ENCODE measurements at regions not wholly inside any gene's neighbourhood (a gene's known extent, or its start where the extent isn't known, plus 50 kb on each side); places are given as distances from the start of the nearest gene placed in this dataset.

GRCh38 chr10:121352231-121352855, 245.9 kb downstream of the FGFR2 start:
- DNase-seq, result no peak
- Mint-ChIP-seq H3K9me3 (no peaks in the 10 kb centered on the region), H3K27me3 (no peaks in the 10 kb centered on the region), H3K4me3 (no peak overlapping the region), H3K27ac (no peak overlapping the region), H3K4me1 (no peaks in the 10 kb centered on the region), H3K36me3 (ENCODE audit: low read depth) (no peaks in the 10 kb centered on the region)
- intact Hi-C loops (cut with micrococcal nuclease), result no loop called here

DNA sequence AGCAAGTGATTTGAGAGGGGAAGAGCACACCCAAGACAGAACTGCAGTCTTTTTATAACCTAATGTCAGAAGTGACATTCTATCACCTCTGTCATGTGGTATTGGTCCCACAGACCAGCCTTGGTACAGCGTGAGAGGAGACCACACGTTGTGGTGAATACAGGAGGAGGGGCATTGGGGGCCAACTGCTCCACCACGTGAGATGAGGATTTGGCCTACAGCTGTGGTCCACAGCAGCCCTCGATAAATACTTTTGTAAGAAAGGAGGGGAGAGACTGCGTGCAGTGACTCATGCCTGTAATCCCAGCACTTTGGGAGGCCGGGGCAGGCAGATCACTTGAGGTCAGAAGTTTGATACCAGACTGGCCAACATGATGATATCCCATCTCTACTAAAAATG, 243.1 kb downstream of the FGFR2 start:
- DNase-seq, result no peak
- intact Hi-C loops (cut with micrococcal nuclease), result no loop called here
- H3K4me3 Mint-ChIP-seq, result no peak overlapping the region
- H3K27ac Mint-ChIP-seq, result no peak overlapping the region
- no peaks in the 10 kb centered on the region for H3K9me3 Mint-ChIP-seq
- H3K27me3 Mint-ChIP-seq, result no peaks in the 10 kb centered on the region
- H3K4me1 Mint-ChIP-seq, result no peaks in the 10 kb centered on the region
- H3K36me3 Mint-ChIP-seq (ENCODE audit: low read depth), result no peaks in the 10 kb centered on the region

DNA sequence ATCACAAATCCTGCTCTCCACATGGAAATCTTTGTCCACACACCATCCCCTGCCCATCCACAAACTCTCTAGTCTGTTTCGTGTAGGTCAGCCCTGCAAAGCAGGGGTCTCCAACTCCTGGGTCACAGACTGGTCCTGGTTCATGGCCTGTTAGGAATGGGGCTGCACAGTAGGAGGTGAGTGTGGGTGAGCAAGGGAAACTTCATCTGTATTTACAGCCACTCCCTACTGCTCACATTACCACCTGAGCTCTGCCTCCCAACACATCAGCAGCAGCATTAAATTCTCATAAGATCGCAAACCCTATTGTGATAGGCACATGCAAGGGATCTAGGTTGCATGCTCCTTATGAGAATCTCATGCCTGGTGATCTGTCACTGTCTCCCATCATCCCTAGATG, 242.1 kb downstream of the FGFR2 start:
- no peaks in the 10 kb centered on the region for H3K27me3 Mint-ChIP-seq
- H3K9me3 Mint-ChIP-seq, result no peaks in the 10 kb centered on the region
- H3K36me3 Mint-ChIP-seq (ENCODE audit: low read depth), result no peaks in the 10 kb centered on the region
- DNase-seq, result no peak
- H3K4me1 Mint-ChIP-seq, result no peaks in the 10 kb centered on the region
- H3K4me3 Mint-ChIP-seq, result no peak overlapping the region
- H3K27ac Mint-ChIP-seq, result no peak overlapping the region
- intact Hi-C loops (cut with micrococcal nuclease), result no loop called here

DNA sequence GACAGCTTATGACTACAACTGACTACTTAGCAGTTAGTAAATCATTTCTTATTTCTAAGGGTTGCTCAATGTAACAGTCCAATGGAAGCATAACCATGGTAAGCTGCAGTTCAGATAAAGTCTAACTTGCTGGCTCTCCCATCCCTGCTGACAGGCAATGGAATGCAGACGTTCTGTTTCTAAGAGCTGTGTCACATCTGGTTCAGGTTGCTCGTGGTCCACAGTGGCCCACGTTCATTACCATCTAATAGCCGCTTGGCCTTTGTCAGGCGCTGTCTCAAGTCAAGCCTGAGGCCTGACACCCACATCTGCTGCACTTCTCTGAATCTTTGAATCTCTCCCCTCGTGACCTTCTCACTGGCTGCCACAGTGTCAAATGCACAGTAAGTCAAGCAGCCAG, 240.8 kb downstream of the FGFR2 start:
- no peaks in the 10 kb centered on the region for H3K27me3 Mint-ChIP-seq
- DNase-seq, result no peak
- H3K27ac Mint-ChIP-seq, result no peak overlapping the region
- H3K9me3 Mint-ChIP-seq, result no peaks in the 10 kb centered on the region
- intact Hi-C loops (cut with micrococcal nuclease), result no loop called here
- H3K36me3 Mint-ChIP-seq (ENCODE audit: low read depth), result no peaks in the 10 kb centered on the region
- H3K4me3 Mint-ChIP-seq, result no peak overlapping the region
- H3K4me1 Mint-ChIP-seq, result no peaks in the 10 kb centered on the region

GRCh38 chr10:121362026-121362425, 236.2 kb downstream of the FGFR2 start:
- no peaks in the 10 kb centered on the region for H3K4me1 Mint-ChIP-seq
- no peak for DNase-seq
- no peaks in the 10 kb centered on the region for H3K27me3 Mint-ChIP-seq
- H3K36me3 Mint-ChIP-seq (ENCODE audit: low read depth), result no peaks in the 10 kb centered on the region
- H3K9me3 Mint-ChIP-seq, result no peaks in the 10 kb centered on the region
- intact Hi-C loops (cut with micrococcal nuclease), result no loop called here
- no peak overlapping the region for H3K27ac Mint-ChIP-seq
- H3K4me3 Mint-ChIP-seq, result no peak overlapping the region

DNA sequence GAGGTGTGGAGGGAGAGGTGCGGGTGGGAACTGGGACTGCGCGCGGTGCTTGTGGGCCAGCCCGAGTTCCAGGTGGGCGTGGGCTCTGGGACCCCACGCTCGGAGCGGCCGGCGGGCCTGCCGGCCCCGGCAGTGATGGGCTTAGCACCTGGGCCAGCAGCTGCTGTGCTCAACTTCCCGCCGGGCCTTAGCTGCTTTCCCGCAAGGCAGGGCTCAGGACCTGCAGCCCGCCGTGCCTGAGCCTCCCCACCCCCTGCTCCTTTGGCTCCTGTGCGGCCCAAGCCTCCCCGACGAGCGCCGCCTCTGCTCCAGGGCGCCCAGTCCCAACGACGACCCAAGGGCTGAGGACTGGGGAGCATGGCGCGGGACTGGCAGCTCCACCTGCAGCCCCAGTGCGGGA, 232.7 kb downstream of the FGFR2 start:
- Mint-ChIP-seq H3K4me1 (no peaks in the 10 kb centered on the region), H3K27me3 (no peaks in the 10 kb centered on the region), H3K36me3 (ENCODE audit: low read depth) (no peaks in the 10 kb centered on the region), H3K9me3 (no peaks in the 10 kb centered on the region), H3K27ac (no peak overlapping the region), H3K4me3 (no peak overlapping the region)
- intact Hi-C loops (cut with micrococcal nuclease), result no loop called here
- no peak for DNase-seq

GRCh38 chr10:121368347-121369025, 229.8 kb downstream of the FGFR2 start:
- Mint-ChIP-seq H3K36me3 (ENCODE audit: low read depth) (no peaks in the 10 kb centered on the region), H3K27ac (no peak overlapping the region), H3K27me3 (no peaks in the 10 kb centered on the region), H3K9me3 (no peaks in the 10 kb centered on the region), H3K4me1 (no peaks in the 10 kb centered on the region), H3K4me3 (no peak overlapping the region)
- DNase-seq, result no peak
- intact Hi-C loops (cut with micrococcal nuclease), result no loop called here

GRCh38 chr10:121369616-121370015, 228.6 kb downstream of the FGFR2 start:
- H3K4me1 Mint-ChIP-seq, result no peaks in the 10 kb centered on the region
- intact Hi-C loops (cut with micrococcal nuclease), result no loop called here
- H3K27me3 Mint-ChIP-seq, result no peaks in the 10 kb centered on the region
- H3K27ac Mint-ChIP-seq, result no peak overlapping the region
- no peaks in the 10 kb centered on the region for H3K36me3 Mint-ChIP-seq (ENCODE audit: low read depth)
- no peak for DNase-seq
- H3K9me3 Mint-ChIP-seq, result no peaks in the 10 kb centered on the region
- no peak overlapping the region for H3K4me3 Mint-ChIP-seq

DNA sequence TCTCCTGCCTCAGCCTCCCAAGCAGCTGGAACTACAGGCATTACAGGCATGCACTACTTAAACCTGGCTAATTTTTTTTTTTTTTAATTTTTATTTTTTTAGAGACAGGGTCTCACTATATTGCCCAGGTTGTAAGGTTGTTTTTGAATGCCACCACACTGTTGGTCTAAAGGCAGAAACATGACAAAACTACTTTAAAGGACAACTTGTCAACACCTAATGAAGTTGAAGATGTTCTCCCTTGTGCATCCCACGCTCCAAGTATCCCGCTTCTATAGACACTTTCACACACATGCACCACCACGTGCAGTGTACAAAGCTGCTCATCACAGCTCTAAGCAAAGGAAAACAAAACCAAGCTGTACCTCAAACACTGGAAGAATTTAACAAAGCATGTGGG, 226.4 kb downstream of the FGFR2 start:
- no peaks in the 10 kb centered on the region for H3K9me3 Mint-ChIP-seq
- intact Hi-C loops (cut with micrococcal nuclease), result no loop called here
- no peak overlapping the region for H3K27ac Mint-ChIP-seq
- no peak overlapping the region for H3K4me3 Mint-ChIP-seq
- no peaks in the 10 kb centered on the region for H3K27me3 Mint-ChIP-seq
- no peaks in the 10 kb centered on the region for H3K4me1 Mint-ChIP-seq
- no peak for DNase-seq
- no peaks in the 10 kb centered on the region for H3K36me3 Mint-ChIP-seq (ENCODE audit: low read depth)

DNA sequence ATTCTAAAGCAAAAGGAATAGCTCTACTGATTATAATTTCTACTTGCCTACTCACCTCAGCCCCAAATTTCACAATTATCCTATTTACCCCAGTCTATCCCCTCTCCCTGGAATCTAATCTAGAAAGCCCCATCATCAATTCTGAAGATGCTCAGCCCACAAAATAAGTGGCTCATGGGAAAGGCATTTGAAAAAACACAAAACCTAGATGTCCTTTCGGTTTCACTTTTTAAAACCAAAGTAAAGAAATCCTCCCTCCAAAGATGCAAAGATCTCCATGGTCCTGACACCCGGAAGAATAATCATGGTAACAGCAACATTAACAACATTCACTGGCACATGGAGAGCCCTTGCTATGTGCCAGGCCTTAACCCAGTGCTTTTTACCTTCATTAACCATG, 224.8 kb downstream of the FGFR2 start:
- Mint-ChIP-seq H3K27ac (no peak overlapping the region), H3K27me3 (no peaks in the 10 kb centered on the region), H3K36me3 (ENCODE audit: low read depth) (no peaks in the 10 kb centered on the region), H3K4me3 (no peak overlapping the region), H3K4me1 (no peaks in the 10 kb centered on the region), H3K9me3 (no peaks in the 10 kb centered on the region)
- intact Hi-C loops (cut with micrococcal nuclease), result no loop called here
- DNase-seq, result no peak

DNA sequence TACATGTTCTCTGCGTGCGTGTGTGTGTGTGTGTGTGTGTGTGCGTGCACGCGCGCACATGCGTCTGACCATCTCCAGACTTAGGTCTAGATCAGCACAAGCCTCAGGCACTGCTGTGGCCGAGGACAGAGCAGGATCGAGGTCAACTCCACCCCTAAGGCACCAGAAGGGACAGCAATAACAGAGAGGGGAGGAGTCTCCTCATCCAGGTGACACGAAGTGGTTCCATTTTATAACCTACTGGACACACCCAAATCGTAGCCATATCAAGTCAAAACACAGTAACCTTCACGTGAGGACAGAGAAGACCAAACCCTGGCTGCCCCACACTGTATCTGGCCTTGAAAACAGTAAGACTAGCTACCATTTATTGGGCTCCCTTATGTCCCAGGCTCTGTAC, 224.1 kb downstream of the FGFR2 start:
- no peaks in the 10 kb centered on the region for H3K9me3 Mint-ChIP-seq
- no peak overlapping the region for H3K27ac Mint-ChIP-seq
- no peaks in the 10 kb centered on the region for H3K36me3 Mint-ChIP-seq (ENCODE audit: low read depth)
- no peak for DNase-seq
- H3K4me3 Mint-ChIP-seq, result no peak overlapping the region
- no peaks in the 10 kb centered on the region for H3K4me1 Mint-ChIP-seq
- no peaks in the 10 kb centered on the region for H3K27me3 Mint-ChIP-seq
- intact Hi-C loops (cut with micrococcal nuclease), result no loop called here

DNA sequence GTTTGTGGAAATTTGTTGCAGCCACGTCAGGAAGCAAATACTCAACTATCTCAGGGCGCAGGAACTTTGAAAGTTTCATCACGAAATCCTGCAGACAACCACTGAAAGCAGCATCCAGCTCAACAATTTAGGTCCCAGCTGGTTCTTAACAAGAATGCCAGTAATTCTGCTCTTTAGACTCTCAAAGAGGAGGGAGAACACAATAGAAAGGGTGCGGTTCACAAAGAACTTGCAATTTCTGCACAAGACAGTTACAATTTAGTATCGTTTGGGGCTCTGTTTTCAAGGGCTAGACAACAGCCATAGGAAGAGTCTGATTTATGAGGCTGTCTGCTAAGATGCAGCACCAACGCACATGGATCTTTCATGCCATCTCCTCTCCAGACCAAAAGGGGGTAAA, 223.1 kb downstream of the FGFR2 start:
- Mint-ChIP-seq H3K36me3 (ENCODE audit: low read depth) (no peaks in the 10 kb centered on the region), H3K4me1 (no peaks in the 10 kb centered on the region), H3K27ac (no peak overlapping the region), H3K9me3 (no peaks in the 10 kb centered on the region), H3K27me3 (no peaks in the 10 kb centered on the region), H3K4me3 (no peak overlapping the region)
- intact Hi-C loops (cut with micrococcal nuclease), result no loop called here
- DNase-seq, result no peak

DNA sequence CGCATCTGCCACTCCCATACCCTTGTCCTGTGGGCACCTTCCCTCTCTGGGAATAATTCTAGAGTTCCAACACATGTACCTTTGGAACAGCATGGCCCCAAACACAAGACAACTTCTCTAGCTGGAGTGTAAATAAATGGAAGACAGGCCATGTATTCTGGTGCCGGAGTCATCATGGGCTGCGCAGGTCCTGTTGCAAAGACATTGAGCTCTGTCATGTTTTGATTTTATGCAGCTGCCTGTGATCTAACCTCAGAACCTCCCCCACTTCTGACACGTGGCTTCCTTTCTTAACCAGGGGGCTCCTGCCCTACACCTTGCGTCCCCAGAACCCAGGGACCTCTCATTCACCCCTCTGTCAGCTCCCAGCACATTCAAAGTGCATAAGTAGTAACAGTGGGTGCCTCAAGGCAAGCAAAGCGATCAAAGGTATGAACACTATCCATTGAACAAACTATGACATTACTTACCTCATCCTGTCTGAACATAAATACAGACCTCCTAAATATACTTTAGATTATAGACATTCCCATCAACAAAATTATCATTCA, 219.9 kb downstream of the FGFR2 start:
- no peak overlapping the region for H3K27ac Mint-ChIP-seq
- no peaks in the 10 kb centered on the region for H3K36me3 Mint-ChIP-seq (ENCODE audit: low read depth)
- no peaks in the 10 kb centered on the region for H3K27me3 Mint-ChIP-seq
- no peak for DNase-seq
- intact Hi-C loops (cut with micrococcal nuclease), result no loop called here
- no peaks in the 10 kb centered on the region for H3K4me1 Mint-ChIP-seq
- H3K9me3 Mint-ChIP-seq, result peaks cover 3% of the 10 kb centered on the region
- no peak overlapping the region for H3K4me3 Mint-ChIP-seq

- Mint-ChIP-seq H3K4me3 (no peak overlapping the region), H3K27me3 (no peaks in the 10 kb centered on the region), H3K4me1 (no peaks in the 10 kb centered on the region), H3K36me3 (ENCODE audit: low read depth) (no peaks in the 10 kb centered on the region), H3K27ac (no peak overlapping the region), H3K9me3 (peaks cover 3% of the 10 kb centered on the region)
- DNase-seq, result no peak
- intact Hi-C loops (cut with micrococcal nuclease), result no loop called here
Observed at GRCh38 chr10:121379013-121379412, 219.2 kb downstream of the FGFR2 start.

- H3K27ac Mint-ChIP-seq, result no peak overlapping the region
- intact Hi-C loops (cut with micrococcal nuclease), result no loop called here
- no peaks in the 10 kb centered on the region for H3K36me3 Mint-ChIP-seq (ENCODE audit: low read depth)
- DNase-seq, result no peak
- H3K4me1 Mint-ChIP-seq, result no peaks in the 10 kb centered on the region
- no peak overlapping the region for H3K4me3 Mint-ChIP-seq
- peaks cover 3% of the 10 kb centered on the region for H3K9me3 Mint-ChIP-seq
- H3K27me3 Mint-ChIP-seq, result no peaks in the 10 kb centered on the region
Observed at GRCh38 chr10:121380211-121380610, 218.0 kb downstream of the FGFR2 start.

Data from activated CD4-positive, alpha-beta T cell treated with anti-CD3 and anti-CD28 coated beads, Interleukin-2, amount 10 ng/mL, durations not matched to agents 24 days and 14 days (primary cell).